Ishikawa (cell line): ENCODE measurements at regions not wholly inside any gene's neighbourhood (a gene's known extent, or its start where the extent isn't known, plus 50 kb on each side); places are given as distances from the start of the nearest gene placed in this dataset.

ENCODE experiments used
- CEBPB ChIP-seq: IDR thresholded peaks from 2 replicates; pipeline ENCODE4 v1.6.1; 2012
- CREB1 ChIP-seq: IDR thresholded peaks from 2 replicates; pipeline ENCODE4 v1.6.1; 2012; ENCODE audit warnings: low read depth
- EGR1 ChIP-seq: IDR thresholded peaks from 2 replicates; pipeline ENCODE4 v1.6.1; 2012
- EP300 ChIP-seq: IDR thresholded peaks from 2 replicates; pipeline ENCODE4 v1.6.1; 2012; ENCODE audit warnings: borderline replicate concordance
- FOXM1 ChIP-seq: IDR thresholded peaks from 2 replicates; pipeline ENCODE4 v1.6.1; 2012; ENCODE audit warnings: low read depth, borderline replicate concordance
- MAX ChIP-seq: IDR thresholded peaks from 2 replicates; pipeline ENCODE4 v1.6.1; 2012
- NFIC ChIP-seq: IDR thresholded peaks from 2 replicates; pipeline ENCODE4 v1.6.1; 2012
- RAD21 ChIP-seq: IDR thresholded peaks from 2 replicates; pipeline ENCODE4 v1.6.1; 2012; ENCODE audit warnings: low read depth
- REST ChIP-seq: IDR thresholded peaks from 2 replicates; pipeline ENCODE4 v1.6.1; 2012; ENCODE audit warnings: low read depth, mild to moderate bottlenecking
- TAF1 ChIP-seq: IDR thresholded peaks from 2 replicates; pipeline ENCODE4 v1.6.1; 2012; ENCODE audit warnings: low read depth, mild to moderate bottlenecking
- TCF12 ChIP-seq: IDR thresholded peaks from 2 replicates; pipeline ENCODE4 v1.6.1; 2012; ENCODE audit warnings: low read depth
- TEAD4 ChIP-seq: IDR thresholded peaks from 2 replicates; pipeline ENCODE4 v1.6.1; 2012
- YY1 ChIP-seq: IDR thresholded peaks from 2 replicates; pipeline ENCODE4 v1.6.1; 2012; ENCODE audit warnings: low read depth
- ZBTB7A ChIP-seq: IDR thresholded peaks from 2 replicates; pipeline ENCODE4 v1.6.1; 2012; ENCODE audit warnings: low read depth
- TF ChIP-seq, protein P1 (sequence below): IDR thresholded peaks from 2 replicates; pipeline ENCODE4 v1.6.1; 2012

DNA sequence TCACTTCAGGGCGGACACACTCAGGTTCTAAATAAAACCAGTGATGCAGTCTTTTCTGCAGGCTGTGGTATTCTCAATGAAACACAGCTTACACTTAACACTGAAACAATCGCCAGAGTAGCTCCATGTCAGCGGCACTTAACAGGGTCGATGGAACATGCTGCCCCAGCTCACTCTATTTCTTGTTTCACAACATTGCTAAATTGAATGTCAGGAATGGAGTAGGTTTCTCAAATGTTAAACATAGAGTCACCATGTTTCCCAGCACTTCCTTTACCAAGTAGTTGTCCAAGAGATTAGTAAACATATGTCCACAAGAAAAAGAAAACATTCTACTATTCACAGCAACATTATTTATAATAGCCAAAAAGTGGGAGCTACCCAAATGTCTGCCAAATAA, 306.9 kb downstream of the SLITRK6 start:
- no peak for TF ChIP-seq ZBTB7A

DNA sequence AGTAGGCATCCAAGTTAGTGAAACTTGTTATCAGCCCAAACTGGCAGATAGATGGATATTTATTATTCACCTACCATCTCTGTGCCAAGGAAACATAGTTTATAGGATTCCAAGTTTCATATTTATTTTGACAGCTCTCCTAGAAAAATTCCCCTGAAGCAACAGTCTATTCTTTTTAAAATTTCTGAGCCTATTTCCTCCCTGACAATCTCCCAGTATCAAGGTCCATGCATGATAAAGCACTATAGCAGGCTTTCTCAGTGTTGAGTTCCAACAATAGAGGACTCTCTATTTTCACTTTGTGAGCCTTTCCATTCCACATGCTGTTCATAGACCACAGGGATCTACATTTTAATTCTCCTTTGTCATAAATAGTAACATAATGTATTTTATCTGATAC, 312.6 kb downstream of the SLITRK6 start:
- TF ChIP-seq NFIC: no peak
- TF ChIP-seq CEBPB: no peak
- no peak for TF ChIP-seq RAD21
- no peak for TF ChIP-seq ZBTB7A
- TF ChIP-seq FOXM1: no peak
- no peak for TF ChIP-seq TEAD4
- no peak for TF ChIP-seq REST
- TF ChIP-seq TAF1: no peak
- no peak for TF ChIP-seq YY1
- no peak for TF ChIP-seq CREB1
- no peak for TF ChIP-seq EP300
- TF ChIP-seq, protein P1, sequence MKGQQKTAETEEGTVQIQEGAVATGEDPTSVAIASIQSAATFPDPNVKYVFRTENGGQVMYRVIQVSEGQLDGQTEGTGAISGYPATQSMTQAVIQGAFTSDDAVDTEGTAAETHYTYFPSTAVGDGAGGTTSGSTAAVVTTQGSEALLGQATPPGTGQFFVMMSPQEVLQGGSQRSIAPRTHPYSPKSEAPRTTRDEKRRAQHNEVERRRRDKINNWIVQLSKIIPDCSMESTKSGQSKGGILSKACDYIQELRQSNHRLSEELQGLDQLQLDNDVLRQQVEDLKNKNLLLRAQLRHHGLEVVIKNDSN: no peak
- no peak for TF ChIP-seq MAX
- TF ChIP-seq TCF12: no peak
- no peak for TF ChIP-seq EGR1

- TF ChIP-seq TAF1: no peak
These were observed 326.1 kb downstream of the SLITRK6 start for GRCh38 chr13:85473144-85473543.

GRCh38 chr13:85469320-85469719, 329.9 kb downstream of the SLITRK6 start:
- TF ChIP-seq, protein P1: no peak
- TF ChIP-seq RAD21 (no peak), TCF12 (no peak), ZBTB7A (no peak), TAF1 (no peak), CEBPB (no peak), TEAD4 (no peak), EP300 (no peak), NFIC (no peak), CREB1 (no peak), FOXM1 (no peak), EGR1 (no peak), REST (no peak), MAX (no peak), YY1 (no peak)

DNA sequence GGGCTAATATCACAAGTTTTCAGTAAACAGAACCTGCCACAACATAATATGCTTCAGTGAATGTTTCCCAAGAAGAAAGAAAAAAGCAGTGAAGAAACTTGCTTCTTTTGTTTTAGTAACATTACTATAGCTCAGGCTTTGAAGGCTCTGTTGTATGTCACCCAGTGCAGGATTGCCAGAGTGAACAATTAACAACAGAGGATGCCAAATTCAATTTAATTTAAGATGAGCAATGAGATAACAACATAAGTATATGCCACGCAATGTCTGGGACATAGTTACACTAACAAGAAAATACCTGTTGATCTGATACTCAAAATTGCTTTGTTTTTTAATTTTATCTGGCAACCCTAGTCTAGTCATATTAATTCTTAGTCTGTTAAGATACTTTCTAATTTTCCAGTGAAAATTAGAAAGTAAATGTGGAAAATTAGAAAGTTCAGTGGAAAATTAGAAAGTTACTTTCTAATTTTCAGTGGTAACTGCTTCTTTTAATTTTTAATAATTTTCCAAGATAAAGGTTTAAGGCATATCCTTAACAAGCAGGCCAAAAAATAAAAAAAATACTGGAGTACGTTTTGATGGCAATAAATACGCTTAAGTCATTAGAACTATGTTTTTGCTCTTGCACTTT, 336.3 kb downstream of the SLITRK6 start:
- TF ChIP-seq ZBTB7A (no peak), CEBPB (no peak), CREB1 (no peak), TCF12 (no peak)

DNA sequence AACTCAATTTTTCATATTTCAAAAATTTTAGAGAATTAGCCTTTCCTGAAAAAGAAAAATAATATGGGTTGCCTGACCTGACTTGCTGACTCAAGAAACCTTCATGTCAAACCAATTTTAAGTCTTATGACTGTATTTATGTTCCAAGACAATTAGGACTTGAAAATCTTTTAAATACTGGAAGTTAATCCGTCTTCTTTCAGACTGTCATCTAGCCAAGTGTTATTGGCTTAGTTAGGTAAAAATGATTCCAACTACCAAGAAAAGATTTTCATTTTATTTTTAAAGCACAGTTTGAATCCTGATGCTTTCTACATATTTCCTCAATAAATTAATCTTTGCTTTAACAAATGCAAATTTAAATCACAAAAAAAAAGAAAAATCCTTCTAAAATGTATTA, 337.6 kb downstream of the SLITRK6 start:
- TF ChIP-seq RAD21 (no peak), FOXM1 (no peak), EP300 (no peak), CREB1 (no peak), REST (no peak), ZBTB7A (no peak), YY1 (no peak), CEBPB (no peak), MAX (no peak), EGR1 (no peak), NFIC (no peak), TEAD4 (no peak), TCF12 (no peak)
- TF ChIP-seq, protein P1: no peak
